A549 (cell line): ENCODE measurements at regions not wholly inside any gene's neighbourhood (a gene's known extent, or its start where the extent isn't known, plus 50 kb on each side); places are given as distances from the start of the nearest gene placed in this dataset.

Source experiments
- ATAC-seq, 2 experiments: fragments of 200-7000 bp in 1 of 2; fragments of >200 bp in 1 of 2; cut with Nextera tagmentation in 1 of 2; cut with Tn5 transposase in 1 of 2; 3 replicates each; pipeline versions ENCODE4 v1.8.0 to v1.9.1; 2018 to 2020; ENCODE audit warnings: mild to moderate bottlenecking in 1 of 2, moderate library complexity in 1 of 2
- CTCF ChIA-PET: fragments of 300-600 bp; sonication (Branson Sonifier 250); formaldehyde crosslinking; extraction: SDS; loops from one replicate; lab custom pipeline; 2021; ENCODE audit warnings: antibody characterized with exemption, inconsistent platforms; lab: Yijun Ruan, JAX
- POLR2A ChIA-PET: fragments of 350-600 bp; formaldehyde crosslinking; extraction: SDS; loops from one replicate; lab custom pipeline; 2021; ENCODE audit warnings: antibody characterized with exemption, inconsistent platforms; lab: Yijun Ruan, JAX
- DNase-seq, 2 experiments: peaks; one replicate each; pipeline versions ENCODE4 v3.0.0 to v3.0.0-alpha.2; 2011 to 2016; ENCODE audit warnings: low read depth in 1 of 2, low spot score in 1 of 2
- FAIRE-seq: peaks from 2 replicates; lab custom pipeline; 2011; peaks lifted over from hg19 to GRCh38; lab: Jason Lieb, UNC
- H3K27ac ChIP-seq, 2 experiments: fragments of >200 bp; sonication (Bioruptor Twin); formaldehyde crosslinking; 3 replicates each; pipeline ENCODE4 v1.5.1; 2016 to 2017
- H3K4me1 ChIP-seq: fragments of >200 bp; sonication (Bioruptor Twin); formaldehyde crosslinking; 3 replicates; pipeline ENCODE4 v1.6.1; 2016
- H3K4me2 ChIP-seq: fragments of >200 bp; sonication (Bioruptor Twin); formaldehyde crosslinking; 3 replicates; pipeline ENCODE4 v1.6.1; 2016
- H3K4me3 ChIP-seq: fragments of >200 bp; sonication (Bioruptor Twin); formaldehyde crosslinking; 3 replicates; pipeline ENCODE4 v1.5.1; 2016
- H3K9me3 ChIP-seq: fragments of >200 bp; sonication (Bioruptor Twin); formaldehyde crosslinking; 3 replicates; pipeline ENCODE4 v1.6.1; 2016
- BCL3 ChIP-seq: fragments of >200 bp; sonication (Bioruptor Twin); formaldehyde crosslinking; IDR thresholded peaks from 3 replicates; pipeline ENCODE4 v1.6.1; 2016
- BHLHE40 ChIP-seq: IDR thresholded peaks from 2 replicates; pipeline ENCODE4 v1.6.1; 2012; ENCODE audit warnings: low read depth, low read length, inconsistent platforms
- CBX2 ChIP-seq: fragments of 200-600 bp; sonication (generic); IDR thresholded peaks from 2 replicates; pipeline ENCODE4 v1.6.1; 2016; ENCODE audit warnings: low read depth, mild to moderate bottlenecking, borderline replicate concordance
- CEBPB ChIP-seq, 2 experiments: fragments of >200 bp in 1 of 2; sonication (Bioruptor Twin) in 1 of 2; formaldehyde crosslinking in 1 of 2; IDR thresholded peaks; 2 replicates each; pipeline ENCODE4 v1.6.1; 2012 to 2016
- CTCF ChIP-seq: fragments of >200 bp; sonication (Bioruptor Twin); formaldehyde crosslinking; IDR thresholded peaks from 3 replicates; pipeline ENCODE4 v1.5.1; 2016
- EHF ChIP-seq: fragments of 250-450 bp; sonication (Bioruptor Pico); IDR thresholded peaks from 2 replicates; pipeline ENCODE4 v1.5.0; 2020; ENCODE audit warnings: mild to moderate bottlenecking
- EHMT2 ChIP-seq: fragments of 200-600 bp; sonication (generic); IDR thresholded peaks from 2 replicates; pipeline ENCODE4 v1.6.1; 2016; ENCODE audit warnings: antibody characterized with exemption, low read depth, mild to moderate bottlenecking, moderate library complexity
- ELK1 ChIP-seq: fragments of 150-350 bp; IDR thresholded peaks from 2 replicates; pipeline ENCODE4 v1.6.1; 2014; ENCODE audit warnings: low read depth, mild to moderate bottlenecking, low read length
- EP300 ChIP-seq, 2 experiments: fragments of >200 bp; sonication (Bioruptor Twin); formaldehyde crosslinking; IDR thresholded peaks; 2 replicates in 1 of 2; 3 replicates in 1 of 2; pipeline ENCODE4 v1.6.1; 2016 to 2017
- HOXA7 ChIP-seq: fragments of 250-450 bp; sonication (Bioruptor Pico); IDR thresholded peaks from 2 replicates; pipeline ENCODE4 v1.5.0; 2020; ENCODE audit warnings: mild to moderate bottlenecking, moderate library complexity
- NPAS2 ChIP-seq: fragments of 250-450 bp; sonication (Bioruptor Pico); IDR thresholded peaks from 2 replicates; pipeline ENCODE4 v1.8.0; 2022; ENCODE audit warnings: mild to moderate bottlenecking, moderate library complexity, borderline replicate concordance
- NR3C1 ChIP-seq: fragments of >200 bp; sonication (Bioruptor Twin); formaldehyde crosslinking; IDR thresholded peaks from 3 replicates; pipeline ENCODE4 v1.6.1; 2017
- POLR2A ChIP-seq: IDR thresholded peaks from 2 replicates; pipeline ENCODE4 v1.6.1; 2012; ENCODE audit warnings: mild to moderate bottlenecking, low read length
- RCOR1 ChIP-seq: fragments of 150-350 bp; IDR thresholded peaks from 2 replicates; pipeline ENCODE4 v1.6.1; 2014; ENCODE audit warnings: antibody characterized with exemption, low read length, low read depth
- REST ChIP-seq: fragments of 200-600 bp; sonication (generic); IDR thresholded peaks from 2 replicates; pipeline ENCODE4 v1.6.1; 2016; ENCODE audit warnings: antibody characterized with exemption, mild to moderate bottlenecking, moderate library complexity
- RFX5 ChIP-seq: fragments of 450-650 bp; IDR thresholded peaks from 2 replicates; pipeline ENCODE4 v1.7.1; 2014; ENCODE audit warnings: antibody characterized with exemption, mild to moderate bottlenecking, moderate library complexity
- SREBF2 ChIP-seq: fragments of 450-650 bp; IDR thresholded peaks from 2 replicates; pipeline ENCODE4 v1.6.1; 2014; ENCODE audit warnings: mild to moderate bottlenecking, moderate library complexity
- TFCP2L1 ChIP-seq: fragments of 250-450 bp; sonication (Bioruptor Pico); IDR thresholded peaks from 2 replicates; pipeline ENCODE4 v1.5.0; 2021; ENCODE audit warnings: mild to moderate bottlenecking
- TP53 ChIP-seq: fragments of 250-450 bp; sonication (Bioruptor Pico); IDR thresholded peaks from 2 replicates; pipeline ENCODE4 v1.5.0; 2021; ENCODE audit warnings: mild to moderate bottlenecking, moderate library complexity
- USF2 ChIP-seq: fragments of 450-650 bp; IDR thresholded peaks from 2 replicates; pipeline ENCODE4 v1.6.1; 2014; ENCODE audit warnings: antibody characterized with exemption
- ZC3H11A ChIP-seq: fragments of 450-650 bp; IDR thresholded peaks from 2 replicates; pipeline ENCODE4 v1.6.1; 2014; ENCODE audit warnings: antibody characterized with exemption, mild to moderate bottlenecking
- WGBS: methylation state at CpG from one replicate; pipeline ENCODE4 v1.1.6; 2017; ENCODE audit errors: missing lambda C conversion rate; 5-methylcytosine and 5-hydroxymethylcytosine counted together

- H3K4me1 ChIP-seq, result no peaks in the 10 kb centered on the region
- no peak for TF ChIP-seq RCOR1
- TF ChIP-seq TFCP2L1, result no peak
- no peak for TF ChIP-seq USF2
- TF ChIP-seq ZC3H11A, result no peak
- H3K9me3 ChIP-seq, result no peaks in the 10 kb centered on the region
- WGBS, result 0% methylated on average over 3 of the region's 3 CpGs
- no peak for ATAC-seq
- ChIA-PET POLR2A (no interaction called here), CTCF (no interaction called here)
- DNase-seq, result no peak
- H3K4me2 ChIP-seq, result no peak overlapping the region
- no peak overlapping the region for H3K27ac ChIP-seq
- H3K4me3 ChIP-seq, result no peak overlapping the region
- FAIRE-seq, result no peak
Measured at GRCh38 chr1:166282391-166283137, 115.8 kb upstream of the FAM78B start.

GRCh38 chr1:166283190-166283589 lies 116.4 kb upstream of the FAM78B start:
- Histone ChIP-seq H3K27ac (no peak overlapping the region), H3K9me3 (no peaks in the 10 kb centered on the region), H3K4me1 (no peaks in the 10 kb centered on the region), H3K4me3 (no peak overlapping the region), H3K4me2 (no peak overlapping the region)
- DNase-seq (no peak), FAIRE-seq (no peak), ATAC-seq (no peak)
- 13% methylated on average over 6 of the region's 6 CpGs for WGBS
- CTCF ChIA-PET, result no interaction called here
- POLR2A ChIA-PET, result no interaction called here
- no peak for TF ChIP-seq NR3C1
- no peak for TF ChIP-seq SREBF2
- TF ChIP-seq ELK1, result no peak
- TF ChIP-seq CEBPB (IDR thresholded peaks at IDR 0.05), result no peak
- TF ChIP-seq REST, result no peak

- Histone ChIP-seq H3K4me2 (no peak overlapping the region), H3K9me3 (no peaks in the 10 kb centered on the region), H3K27ac (no peak overlapping the region), H3K4me1 (no peaks in the 10 kb centered on the region), H3K4me3 (no peak overlapping the region)
- ATAC-seq, result no peak
- WGBS, result 47% methylated on average over 5 of the region's 5 CpGs
- DNase-seq, result no peak
- ChIA-PET CTCF (no interaction called here), POLR2A (no interaction called here)
- no peak for FAIRE-seq
- TF ChIP-seq EP300 (IDR thresholded peaks at IDR 0.05) (no peak), TP53 (CRISPR knock-in tag) (no peak), EHF (CRISPR knock-in tag) (no peak), ZC3H11A (no peak), POLR2A (no peak), RCOR1 (no peak), RFX5 (no peak), BCL3 (no peak), CTCF (no peak), NR3C1 (no peak), HOXA7 (CRISPR knock-in tag) (no peak), CBX2 (no peak), REST (no peak), NPAS2 (CRISPR knock-in tag) (no peak), EHMT2 (no peak), BHLHE40 (no peak)
Measured at GRCh38 chr1:166283600-166283999, 116.8 kb upstream of the FAM78B start.
